Upper lobe of left lung (tissue), 4 donors: ENCODE measurements at regions not wholly inside any gene's neighbourhood (a gene's known extent, or its start where the extent isn't known, plus 50 kb on each side); places are given as distances from the start of the nearest gene placed in this dataset.

Experiments
- EP300 ChIP-seq, 4 donors: sonication (generic); formaldehyde crosslinking; IDR thresholded peaks; one replicate each; pipeline ENCODE4 v1.5.1; 2017; ENCODE audit warnings: antibody characterized with exemption in 4 of 4, control low read depth in 2 of 4
- POLR2A ChIP-seq, 4 donors: fragments of 450-650 bp; IDR thresholded peaks; one replicate each; pipeline ENCODE4 v1.5.1; 2016 to 2017; ENCODE audit warnings: antibody characterized with exemption in 4 of 4, mild to moderate bottlenecking in 2 of 4
- POLR2AphosphoS5 ChIP-seq, 2 donors: sonication (generic); formaldehyde crosslinking; IDR thresholded peaks; one replicate each; pipeline ENCODE4 v1.5.1; 2017; ENCODE audit warnings: antibody characterized with exemption in 2 of 2
- TF ChIP-seq, protein P1 (sequence below), 6 experiments: fragments of 450-650 bp in 4 of 6; fragments of 200-600 bp in 2 of 6; sonication (generic) in 2 of 6; IDR thresholded peaks; one replicate each; pipeline ENCODE4 v1.5.1; 2016 to 2019; ENCODE audit warnings: antibody characterized with exemption in 6 of 6

DNA sequence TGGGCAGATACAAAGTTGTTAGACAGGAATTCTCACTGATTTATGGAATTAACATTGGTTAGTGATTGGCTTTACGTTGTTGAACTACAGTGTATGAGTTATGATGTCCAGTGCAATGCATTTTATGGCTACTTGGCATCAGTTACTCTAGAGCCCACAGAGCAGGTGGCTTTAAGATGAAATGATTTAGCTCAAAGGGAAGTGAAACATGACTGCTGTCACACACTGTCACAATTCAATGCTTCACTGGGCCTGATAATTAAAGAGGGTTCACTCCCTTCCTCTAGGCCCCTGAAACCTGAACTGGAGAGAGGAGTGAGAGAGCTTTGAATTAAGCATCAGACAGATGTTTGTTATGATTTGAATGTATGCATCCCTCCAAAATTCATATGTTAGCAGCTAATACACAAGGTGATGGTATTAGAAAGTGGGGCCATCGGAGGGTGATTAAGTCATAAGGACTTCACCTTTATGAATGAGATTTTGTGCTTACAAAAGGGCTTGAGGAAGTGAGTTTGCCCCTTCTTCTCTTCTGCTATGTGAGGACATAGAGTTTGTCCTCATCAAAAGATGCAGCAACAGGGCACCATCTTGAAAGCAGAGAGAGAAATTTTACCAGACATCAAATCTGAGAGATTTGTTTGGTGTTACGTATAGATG lies 175.8 kb upstream of the GRIN2B start:
- TF ChIP-seq POLR2A (IDR thresholded peaks at IDR 0.05): no peak
- no peak for TF ChIP-seq EP300 (IDR thresholded peaks at IDR 0.05)
- TF ChIP-seq, protein P1, sequence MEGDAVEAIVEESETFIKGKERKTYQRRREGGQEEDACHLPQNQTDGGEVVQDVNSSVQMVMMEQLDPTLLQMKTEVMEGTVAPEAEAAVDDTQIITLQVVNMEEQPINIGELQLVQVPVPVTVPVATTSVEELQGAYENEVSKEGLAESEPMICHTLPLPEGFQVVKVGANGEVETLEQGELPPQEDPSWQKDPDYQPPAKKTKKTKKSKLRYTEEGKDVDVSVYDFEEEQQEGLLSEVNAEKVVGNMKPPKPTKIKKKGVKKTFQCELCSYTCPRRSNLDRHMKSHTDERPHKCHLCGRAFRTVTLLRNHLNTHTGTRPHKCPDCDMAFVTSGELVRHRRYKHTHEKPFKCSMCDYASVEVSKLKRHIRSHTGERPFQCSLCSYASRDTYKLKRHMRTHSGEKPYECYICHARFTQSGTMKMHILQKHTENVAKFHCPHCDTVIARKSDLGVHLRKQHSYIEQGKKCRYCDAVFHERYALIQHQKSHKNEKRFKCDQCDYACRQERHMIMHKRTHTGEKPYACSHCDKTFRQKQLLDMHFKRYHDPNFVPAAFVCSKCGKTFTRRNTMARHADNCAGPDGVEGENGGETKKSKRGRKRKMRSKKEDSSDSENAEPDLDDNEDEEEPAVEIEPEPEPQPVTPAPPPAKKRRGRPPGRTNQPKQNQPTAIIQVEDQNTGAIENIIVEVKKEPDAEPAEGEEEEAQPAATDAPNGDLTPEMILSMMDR (IDR thresholded peaks at IDR 0.05): no peak
- TF ChIP-seq POLR2AphosphoS5 (IDR thresholded peaks at IDR 0.05): no peak
